HG03103 (cell line): ENCODE measurements at regions not wholly inside any gene's neighbourhood (a gene's known extent, or its start where the extent isn't known, plus 50 kb on each side); places are given as distances from the start of the nearest gene placed in this dataset.

Experiments
- ATAC-seq: cut with Tn5 transposase; IDR thresholded peaks from one replicate; pipeline ENCODE4 v1.9.1; 2021; ENCODE audit warnings: low read depth; ENCODE audit not compliant: unreplicated experiment

DNA sequence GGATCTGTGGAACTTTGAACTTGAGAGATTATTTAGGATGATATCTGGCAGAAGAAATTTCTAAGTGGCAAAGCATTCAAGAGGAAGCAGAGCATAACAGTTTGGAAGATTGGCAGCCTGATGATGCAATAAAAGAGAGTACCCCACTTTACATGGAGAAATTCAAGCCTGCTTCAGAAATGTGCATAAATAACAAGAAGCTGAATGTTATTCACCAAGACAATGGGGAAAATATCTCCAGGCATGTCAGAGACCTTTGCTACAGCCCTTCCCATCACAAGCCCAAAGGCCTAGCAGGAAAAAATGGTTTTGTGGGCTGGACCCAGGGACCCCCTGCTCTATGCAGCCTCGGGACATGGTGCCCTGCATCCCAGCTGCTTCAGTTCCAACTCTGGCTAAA lies 420.8 kb downstream of the DTHD1 start:
- ATAC-seq: no peak

DNA sequence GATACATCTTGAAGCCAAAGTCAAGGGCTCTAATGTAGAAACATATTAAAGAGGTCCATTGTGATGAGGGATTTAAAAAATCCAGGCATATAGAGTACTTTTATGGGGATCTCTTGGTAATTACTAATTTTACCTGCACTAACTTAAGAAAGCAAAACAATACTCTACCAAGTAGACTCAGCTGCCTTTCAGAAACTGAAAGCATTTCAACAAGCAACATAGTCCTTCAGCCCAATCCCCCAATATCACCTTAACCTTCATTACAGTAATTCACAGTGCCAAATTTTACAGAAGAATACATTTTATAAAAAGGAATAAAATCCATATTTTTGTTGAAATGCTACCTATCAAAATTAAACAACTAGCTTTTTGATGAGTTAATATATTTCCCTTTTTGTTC lies 422.9 kb downstream of the DTHD1 start:
- no peak for ATAC-seq

DNA sequence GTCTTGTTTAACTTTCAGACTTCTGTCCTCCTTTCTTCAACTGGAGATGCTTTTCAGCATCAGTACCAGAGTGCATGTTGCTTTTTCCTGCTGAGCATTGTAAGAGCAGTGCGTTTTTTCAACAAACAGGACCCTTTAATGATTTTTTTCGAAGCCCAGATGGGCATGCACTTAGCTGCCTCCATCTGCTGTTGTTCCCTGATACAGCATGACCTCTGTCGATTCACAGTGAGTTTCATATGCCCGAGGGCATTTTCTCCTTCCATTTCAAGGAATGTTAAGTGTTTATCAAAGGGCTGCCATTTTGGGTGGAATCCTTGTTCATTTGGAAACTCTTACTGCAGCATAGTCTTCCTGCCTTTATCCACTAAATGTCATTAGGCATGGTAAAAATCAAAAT lies 428.6 kb downstream of the DTHD1 start:
- ATAC-seq: no peak

DNA sequence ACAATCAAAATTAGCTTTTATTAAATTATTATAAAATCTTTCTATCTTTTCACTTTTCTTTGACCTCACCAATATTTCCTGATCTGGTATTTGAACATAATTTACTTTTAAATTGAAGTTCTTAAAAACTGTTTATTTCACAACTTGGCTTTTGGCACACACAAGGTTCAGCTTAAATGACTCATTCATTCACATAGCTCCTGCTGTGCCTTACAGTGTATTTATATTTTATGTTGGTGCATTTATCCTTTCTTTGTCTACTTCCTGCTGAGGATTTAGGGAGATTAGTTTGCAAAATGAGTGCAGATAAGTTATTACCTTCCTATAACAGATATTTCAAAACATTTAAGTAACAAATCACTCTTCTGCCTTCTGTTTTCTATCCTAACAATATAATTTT lies 430.6 kb downstream of the DTHD1 start:
- no peak for ATAC-seq

DNA sequence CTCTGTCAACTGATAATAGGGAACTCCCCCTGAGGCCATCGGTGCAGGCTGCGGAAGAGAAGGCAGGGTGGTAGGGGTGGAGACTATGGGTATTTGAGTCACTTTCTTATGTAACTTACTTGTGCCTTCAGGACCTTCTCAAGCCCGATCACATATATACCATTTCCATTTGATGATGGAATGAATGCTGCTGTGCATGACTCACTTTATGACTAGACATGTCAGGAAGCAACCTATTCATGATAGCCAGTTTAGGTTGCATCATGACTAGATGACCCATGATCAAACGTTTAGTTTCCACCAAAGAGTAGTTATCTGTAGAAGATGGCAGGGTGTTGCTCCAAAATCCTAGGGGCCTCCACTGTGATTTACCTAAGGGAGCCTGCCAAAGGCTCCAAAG lies 435.5 kb downstream of the DTHD1 start:
- no peak for ATAC-seq

DNA sequence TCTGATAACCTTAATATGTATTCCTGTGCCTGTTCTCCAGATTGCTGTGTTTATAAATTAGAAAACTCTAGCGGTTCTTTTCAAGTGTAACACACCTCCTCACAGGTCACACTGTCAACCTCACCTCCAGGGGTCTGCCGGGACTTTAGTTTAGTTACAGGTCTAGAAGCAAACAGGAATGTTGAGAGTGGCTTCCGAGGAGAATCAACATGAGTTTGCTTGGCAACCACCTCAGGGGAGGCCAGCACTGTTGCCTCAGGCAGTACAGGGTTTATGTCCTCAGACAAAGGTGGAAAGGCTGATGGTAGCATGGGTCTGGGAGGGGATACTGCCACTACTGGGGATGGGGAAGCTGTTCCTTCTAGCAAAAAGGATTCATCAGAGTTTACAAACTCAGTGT lies 438.0 kb downstream of the DTHD1 start:
- no peak for ATAC-seq

DNA sequence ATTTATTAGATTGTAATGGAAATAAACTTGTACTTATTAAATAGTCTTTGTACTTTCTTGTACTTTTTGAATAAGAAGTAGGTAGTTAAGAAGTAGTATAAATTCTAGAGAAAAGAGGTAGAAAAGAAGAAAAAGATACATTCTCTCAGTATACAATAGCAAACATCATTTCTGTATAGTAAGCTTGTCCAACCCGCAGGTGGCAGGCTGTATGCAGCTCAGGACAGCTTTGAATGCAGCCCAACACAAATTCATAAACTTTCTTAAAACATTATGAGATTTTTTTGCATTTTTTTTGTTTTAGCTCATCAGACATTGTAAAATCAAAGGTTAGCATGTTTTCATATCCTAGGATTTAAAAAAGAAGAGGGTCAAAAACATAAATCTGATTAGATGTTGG lies 441.6 kb downstream of the DTHD1 start:
- ATAC-seq: no peak

DNA sequence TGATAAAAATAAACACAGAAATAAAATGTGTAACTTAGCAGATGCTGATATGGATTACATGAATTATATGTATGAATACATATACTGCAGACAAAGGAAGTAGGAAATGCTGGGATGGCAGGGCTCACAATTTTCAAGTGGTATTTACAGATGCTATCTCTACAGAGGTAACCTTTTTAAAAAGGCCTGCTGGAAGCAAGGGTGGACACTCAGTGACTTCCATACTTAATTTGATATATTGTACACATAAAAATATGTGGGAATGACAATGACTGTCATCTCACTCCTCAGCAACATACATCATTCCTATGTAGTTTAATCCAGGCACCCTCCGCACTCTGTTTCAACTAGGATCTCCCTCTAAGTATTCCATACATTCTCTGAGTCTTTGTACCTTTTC lies 452.9 kb downstream of the DTHD1 start:
- no peak for ATAC-seq

DNA sequence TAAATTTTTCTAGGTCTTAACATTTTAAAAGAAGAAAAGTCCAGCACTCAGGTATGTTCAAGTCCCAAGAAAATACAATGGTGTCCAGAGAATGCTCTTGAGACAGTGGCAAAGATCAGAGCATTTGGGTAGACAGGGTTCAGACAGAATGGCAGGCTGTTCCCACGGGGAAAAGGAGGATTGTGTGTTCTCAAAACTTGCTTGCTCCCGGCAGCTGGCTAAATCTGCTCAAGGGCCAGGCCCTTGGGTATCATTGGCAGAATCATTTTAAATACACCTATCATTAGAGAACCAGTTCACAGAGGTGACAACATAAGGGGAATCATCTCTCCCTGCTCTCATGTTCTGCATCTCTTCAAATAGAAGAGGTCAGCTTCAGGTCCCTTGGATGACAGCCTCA lies 456.3 kb downstream of the DTHD1 start:
- ATAC-seq: no peak

DNA sequence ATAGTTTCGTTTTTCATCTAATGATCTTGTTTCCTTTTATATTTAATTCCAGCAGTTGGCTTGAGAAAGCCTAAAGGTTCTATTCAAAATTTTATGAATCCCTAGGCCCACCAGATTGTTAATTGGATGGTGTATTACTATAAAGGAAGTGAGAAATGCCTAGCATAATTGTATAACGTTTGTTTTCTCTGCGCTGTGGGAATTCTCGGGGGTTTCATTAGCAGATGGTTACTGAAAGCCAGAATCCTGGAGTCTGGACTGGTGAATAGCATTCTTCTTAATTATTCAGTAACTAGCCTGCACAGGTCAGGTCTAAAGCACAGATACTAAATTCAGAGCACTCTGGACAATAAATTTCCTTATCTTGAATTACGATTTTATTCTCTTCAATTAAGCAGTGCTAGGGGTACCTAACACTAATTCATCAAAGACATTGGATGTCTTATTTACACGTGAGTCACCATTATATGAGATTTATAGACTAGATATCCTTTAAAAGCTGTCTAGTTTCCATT lies 459.4 kb downstream of the DTHD1 start:
- ATAC-seq: no peak

DNA sequence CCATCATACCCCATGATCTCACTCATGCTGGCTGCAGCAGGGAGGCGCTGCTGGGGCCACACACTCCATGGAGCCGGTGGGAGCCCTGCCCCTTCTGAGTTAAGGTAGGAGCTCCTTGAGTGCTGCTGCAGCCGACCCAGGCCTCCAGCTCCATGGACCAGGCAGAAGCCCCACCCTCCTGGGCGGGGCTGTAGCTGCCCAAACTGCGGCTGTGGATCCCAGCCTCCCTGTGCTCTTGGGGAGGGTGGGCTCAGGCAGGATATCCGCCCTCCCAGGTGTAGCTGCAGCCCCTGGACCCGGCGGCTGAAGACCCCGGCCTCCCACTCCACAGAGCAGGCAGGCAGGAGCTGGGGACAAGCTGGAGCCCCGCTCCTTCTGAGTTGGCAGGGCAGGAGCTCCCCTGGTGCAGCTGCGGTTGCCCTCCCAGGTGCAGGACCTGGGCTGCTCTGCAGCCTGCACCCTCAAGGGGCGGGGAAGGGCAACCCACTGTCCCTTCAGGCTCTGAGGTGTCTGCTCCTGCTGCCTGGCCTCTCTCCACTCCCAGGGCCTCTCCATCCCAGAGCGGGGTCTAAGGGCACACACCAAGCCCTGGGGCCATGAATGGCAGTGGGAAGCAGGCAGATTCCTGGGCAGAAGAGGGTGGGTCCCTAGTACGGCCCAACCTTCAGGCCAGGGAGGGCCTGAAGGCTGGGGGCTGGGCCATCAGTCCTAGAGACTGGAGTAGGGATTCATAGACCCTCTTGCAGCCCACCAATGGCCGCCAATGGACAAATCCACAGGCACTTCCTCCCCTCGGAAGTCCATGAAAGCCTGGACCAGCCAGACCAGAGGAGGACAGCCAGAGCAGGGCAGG lies 466.1 kb downstream of the DTHD1 start:
- no peak for ATAC-seq

DNA sequence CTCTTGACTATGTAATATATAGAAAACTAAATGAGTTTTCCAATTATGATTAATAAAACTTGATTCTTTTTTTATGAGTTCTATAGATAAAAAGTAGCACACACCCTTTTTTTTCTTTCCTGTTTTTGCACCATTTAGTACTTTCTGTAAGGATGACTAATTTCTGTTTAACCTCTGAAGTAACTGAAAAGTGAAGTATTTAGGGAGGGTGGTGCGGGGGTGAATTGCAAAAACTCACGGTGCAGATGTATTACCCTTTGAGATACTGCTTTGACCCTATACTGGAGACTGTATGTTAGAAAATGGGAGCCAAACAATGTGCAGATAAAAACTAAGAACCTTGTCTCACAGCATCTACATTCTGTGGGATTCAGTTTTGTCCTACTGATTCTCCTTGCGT lies 471.6 kb downstream of the DTHD1 start:
- no peak for ATAC-seq

DNA sequence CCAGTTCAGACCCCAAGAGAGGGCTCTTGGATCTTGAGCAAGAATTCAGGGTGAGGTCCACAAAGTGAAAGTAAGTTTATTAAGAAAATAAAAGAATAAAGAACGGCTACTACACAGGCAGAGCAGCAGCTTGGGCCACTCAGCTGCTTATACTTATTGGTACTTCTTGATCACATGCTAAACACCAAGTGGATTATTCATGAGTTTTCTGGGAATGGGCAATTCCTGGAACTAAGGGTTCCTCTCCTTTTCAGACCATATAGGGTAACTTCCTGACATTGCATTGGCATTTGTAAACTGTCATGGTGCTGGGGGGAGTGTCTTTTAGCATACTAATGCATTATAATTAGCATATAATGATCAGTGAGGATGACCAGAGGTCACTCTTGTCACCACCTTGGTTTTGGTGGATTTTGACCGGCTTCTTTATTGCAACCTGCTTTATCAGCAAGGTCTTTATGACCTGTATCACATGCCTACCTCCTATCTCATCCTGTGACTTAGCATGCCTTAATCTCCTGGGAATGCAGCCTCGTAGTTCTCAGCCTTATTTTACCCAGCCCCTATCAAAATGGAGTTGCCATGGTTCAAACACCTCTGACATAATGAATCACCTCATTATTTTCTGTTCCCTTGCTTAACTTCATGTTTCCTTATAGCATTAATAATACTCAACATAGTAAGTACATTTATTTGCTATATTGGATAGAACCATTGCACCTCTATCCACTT lies 476.3 kb downstream of the DTHD1 start:
- ATAC-seq: no peak

DNA sequence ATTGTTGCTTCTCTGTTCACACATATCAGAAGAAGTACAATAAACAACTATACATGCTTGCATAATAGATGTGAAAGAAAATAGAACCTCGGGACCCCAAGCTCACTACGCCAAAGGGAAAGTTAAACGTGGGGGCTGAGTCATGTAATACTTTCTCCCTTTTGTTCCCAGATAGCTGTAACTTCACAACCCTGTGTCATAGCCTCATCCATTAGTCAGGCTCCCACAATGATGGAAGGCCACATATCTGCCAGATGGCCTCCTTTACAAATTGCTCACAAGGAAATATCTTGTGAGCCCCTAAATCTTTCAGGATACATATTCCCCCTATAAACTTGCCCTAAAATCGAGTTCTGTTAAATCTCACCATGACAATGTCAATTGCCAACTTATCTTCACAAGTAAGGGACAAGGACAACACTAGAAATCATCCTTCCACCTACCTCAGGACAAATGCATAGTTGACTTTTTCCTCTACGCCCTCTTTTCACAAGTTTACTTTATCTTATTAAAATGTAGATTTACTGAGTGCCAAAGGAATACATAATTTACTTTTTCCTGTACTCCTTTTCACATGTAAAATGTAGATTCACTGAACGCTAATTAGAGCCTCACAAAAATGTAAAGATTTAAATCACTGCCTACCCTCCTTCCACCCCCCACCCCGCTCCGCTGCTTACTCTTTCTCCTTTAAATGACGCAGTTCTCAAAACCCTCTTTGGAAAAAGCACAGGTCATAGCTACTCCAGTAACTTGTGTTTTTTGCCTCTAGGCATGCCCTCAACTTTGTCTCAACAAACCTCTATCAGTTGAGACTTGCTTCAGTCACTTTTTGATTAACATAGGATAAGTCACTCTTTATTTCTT lies 477.1 kb downstream of the DTHD1 start:
- no peak for ATAC-seq

DNA sequence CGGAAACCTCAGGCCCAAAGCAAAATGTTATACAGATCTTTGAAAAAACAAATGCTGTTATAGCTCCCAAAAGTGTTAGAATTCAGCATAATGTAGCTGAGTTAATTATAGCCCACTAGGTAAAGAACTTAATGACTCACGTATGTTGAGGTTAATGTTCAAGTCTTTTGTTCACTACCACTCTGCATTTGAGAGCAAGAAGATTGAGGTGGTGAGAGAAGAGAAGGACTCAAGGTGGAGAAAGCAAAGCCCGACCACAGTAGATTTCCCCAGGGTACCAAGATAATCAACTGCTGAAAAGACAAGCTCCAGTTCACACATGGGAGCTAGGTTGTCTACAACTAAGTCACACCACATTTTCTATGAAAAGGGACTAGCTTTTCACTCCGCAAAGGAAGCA lies 480.2 kb downstream of the DTHD1 start:
- no peak for ATAC-seq

DNA sequence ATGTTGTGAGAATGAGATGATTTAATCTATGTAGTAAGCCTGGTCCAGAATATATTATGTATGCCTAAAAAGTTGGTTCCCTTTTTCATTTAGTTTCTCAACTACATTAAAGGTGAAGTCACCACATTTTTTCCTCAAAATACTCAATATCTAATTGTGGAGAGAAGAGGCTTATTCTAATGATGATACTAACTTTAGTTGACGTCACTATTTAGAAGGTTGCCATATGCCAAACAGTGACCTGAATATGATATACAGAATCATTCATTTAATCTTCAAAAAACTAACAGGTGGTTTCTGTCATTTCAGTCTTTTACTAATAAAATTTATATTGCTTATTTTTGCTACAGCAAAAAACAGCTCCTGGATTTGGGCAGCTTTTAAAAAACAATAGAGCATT lies 480.7 kb upstream of the NWD2 start:
- no peak for ATAC-seq

DNA sequence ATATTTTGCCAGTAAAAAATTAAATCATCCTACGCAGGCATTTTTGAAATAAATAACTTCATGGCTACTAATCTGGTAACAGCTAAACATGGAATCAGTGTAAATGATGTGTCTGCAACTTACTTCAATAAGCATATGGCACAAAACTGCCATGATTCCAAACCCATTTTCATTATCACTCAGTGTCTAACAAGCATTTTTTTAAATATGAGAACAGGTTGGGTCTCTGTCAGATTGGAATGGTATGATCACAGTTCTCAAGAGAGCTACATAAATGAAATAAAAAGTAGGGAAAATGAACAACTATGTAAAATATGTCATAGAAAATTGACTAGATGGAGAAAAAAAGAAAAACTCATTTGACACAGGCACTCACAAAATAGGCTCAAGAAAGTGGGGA lies 476.9 kb upstream of the NWD2 start:
- no peak for ATAC-seq

DNA sequence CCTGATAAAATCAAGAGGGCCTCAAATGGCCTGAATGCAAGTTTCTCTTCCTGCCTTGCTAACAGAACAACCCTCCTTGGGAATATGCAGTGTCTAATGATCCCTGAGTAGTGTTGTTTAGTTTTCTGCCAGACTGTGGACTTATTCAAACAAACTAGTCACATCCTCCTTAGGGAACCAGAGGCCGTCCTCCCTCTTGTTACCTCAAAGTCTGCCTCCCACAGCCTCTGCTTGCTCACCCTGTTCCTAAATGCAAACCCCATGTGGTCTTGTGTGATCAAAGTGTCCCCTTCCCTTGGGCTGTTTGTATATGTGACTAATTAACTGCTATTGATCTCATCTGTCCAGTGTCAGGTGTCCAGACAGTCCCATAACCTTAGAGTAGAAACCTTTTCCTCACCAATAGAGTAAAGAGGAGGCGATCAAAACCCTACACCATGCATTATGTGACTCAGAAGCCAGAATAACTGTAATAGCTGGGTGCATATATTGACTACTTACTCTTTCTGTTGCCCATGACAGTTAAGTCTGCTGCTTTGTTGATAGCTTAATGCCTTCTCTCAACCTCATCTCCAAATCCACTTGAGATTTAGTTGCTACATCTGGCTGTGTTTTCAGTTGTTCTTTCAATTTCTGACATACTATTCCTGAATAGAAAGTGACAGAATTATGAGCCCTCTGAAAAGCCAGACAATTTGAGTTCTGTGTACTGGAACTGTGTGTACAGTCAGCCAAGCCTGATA lies 473.0 kb upstream of the NWD2 start:
- no peak for ATAC-seq

DNA sequence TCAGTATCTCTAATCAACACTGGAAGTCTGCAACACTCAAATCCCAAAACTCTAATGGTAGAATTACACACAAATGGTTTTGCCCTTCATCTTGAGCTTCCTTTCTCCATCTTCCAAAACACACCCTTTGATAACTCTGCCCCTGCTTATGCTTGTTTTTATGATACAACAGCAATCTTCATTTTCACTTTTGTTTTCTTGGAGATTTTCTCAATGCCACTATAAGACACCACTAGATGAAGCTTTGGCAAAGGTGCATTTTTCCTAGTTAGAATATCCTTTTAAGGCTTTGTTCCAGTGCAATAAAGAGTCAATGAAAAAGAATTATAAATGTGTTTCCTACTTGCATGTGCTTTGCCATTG lies 472.4 kb upstream of the NWD2 start:
- ATAC-seq: no peak

DNA sequence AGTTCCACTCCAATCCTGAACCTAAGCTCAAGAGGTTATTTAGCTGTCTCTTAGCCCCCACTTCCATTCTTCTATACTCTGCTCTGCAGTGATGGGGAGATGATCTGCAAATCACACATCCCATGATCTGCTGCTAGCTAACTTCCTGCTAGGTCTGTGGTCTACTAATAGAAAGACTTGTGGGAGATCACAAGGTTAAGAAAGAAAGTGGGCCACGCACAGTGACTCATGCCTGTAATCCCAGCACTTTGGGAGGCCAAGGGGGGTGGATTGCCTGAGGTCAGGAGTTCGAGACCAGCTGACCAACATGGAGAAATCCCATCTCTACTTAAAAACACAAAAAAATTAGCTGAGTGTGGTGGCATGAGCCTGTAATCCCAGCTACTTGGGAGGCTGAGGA lies 471.1 kb upstream of the NWD2 start:
- ATAC-seq: no peak
